Dendritic cell treated with granulocyte-macrophage colony-stimulating factor and Interleukin-4, amounts not matched to agents 40 ng/mL and 50 ng/mL, for 4 days (primary cell): ENCODE measurements at regions not wholly inside any gene's neighbourhood (a gene's known extent, or its start where the extent isn't known, plus 50 kb on each side); places are given as distances from the start of the nearest gene placed in this dataset.
"Not testable (repeated sequence)": the region's sequence is repeated elsewhere in the genome, so short reads cannot be mapped to it uniquely, and the experiment has no call there.

Experiments used
- H3K27ac Mint-ChIP-seq: one replicate; pipeline ENCODE4 v1.8.0; 2022; ENCODE audit warnings: mild to moderate bottlenecking, mixed read lengths
- H3K27me3 Mint-ChIP-seq: one replicate; pipeline ENCODE4 v1.8.0; 2022; ENCODE audit warnings: mild to moderate bottlenecking, mixed read lengths
- H3K36me3 Mint-ChIP-seq: one replicate; pipeline ENCODE4 v1.8.0; 2022; ENCODE audit warnings: low read depth, mixed read lengths
- H3K4me1 Mint-ChIP-seq: one replicate; pipeline ENCODE4 v1.8.0; 2022; ENCODE audit warnings: low read depth, mixed read lengths
- H3K4me3 Mint-ChIP-seq: one replicate; pipeline ENCODE4 v1.8.0; 2022; ENCODE audit warnings: mild to moderate bottlenecking, moderate library complexity, mixed read lengths
- H3K9me3 Mint-ChIP-seq: one replicate; pipeline ENCODE4 v1.8.0; 2022; ENCODE audit warnings: mixed read lengths
- intact Hi-C: fragments of 100-400 bp; cut with micrococcal nuclease; formaldehyde crosslinking; loops from one replicate; pipeline ENCODE4 v1.15.0; 2022

DNA sequence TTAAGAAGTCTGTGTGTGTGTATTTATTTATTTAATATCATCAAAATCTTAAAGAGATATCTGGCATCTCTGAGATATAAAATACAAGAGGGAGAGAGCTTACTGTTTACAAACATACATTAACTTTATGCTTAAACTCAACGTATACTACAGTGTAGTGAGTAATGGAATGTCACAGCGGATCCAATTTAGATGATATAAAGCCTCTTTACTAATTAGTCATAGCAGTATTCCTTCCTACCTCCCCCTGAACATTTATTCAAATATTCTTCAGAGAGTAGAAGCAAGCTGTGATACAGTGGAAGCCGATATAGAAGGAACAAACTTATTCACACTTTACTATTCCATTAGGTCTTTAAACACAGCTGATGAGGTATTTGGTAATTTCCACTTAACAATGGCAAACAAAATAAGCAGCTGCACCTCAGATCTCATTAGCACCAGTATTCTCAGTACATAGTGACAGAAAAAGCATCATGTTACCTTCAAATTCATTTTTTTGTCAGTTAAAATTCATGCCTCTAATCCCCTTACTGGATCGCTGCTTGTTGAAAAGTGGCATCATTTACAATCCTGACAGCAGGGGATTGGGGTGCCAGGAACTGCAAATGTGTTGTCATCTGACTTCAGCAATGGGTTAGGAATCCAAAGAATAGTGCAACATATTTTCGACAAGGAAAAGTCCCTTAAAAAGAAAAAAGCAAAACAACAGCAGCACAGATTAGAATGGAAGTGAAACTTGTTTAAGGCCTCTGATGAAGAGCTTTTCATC is 658.7 kb upstream of the EPHA5 start:
- Mint-ChIP-seq H3K4me1 (no peaks in the 10 kb centered on the region), H3K36me3 (no peaks in the 10 kb centered on the region), H3K9me3 (no peaks in the 10 kb centered on the region), H3K4me3 (no peak overlapping the region), H3K27ac (no peak overlapping the region), H3K27me3 (no peaks in the 10 kb centered on the region)
- intact Hi-C loops, result no loop called here

DNA sequence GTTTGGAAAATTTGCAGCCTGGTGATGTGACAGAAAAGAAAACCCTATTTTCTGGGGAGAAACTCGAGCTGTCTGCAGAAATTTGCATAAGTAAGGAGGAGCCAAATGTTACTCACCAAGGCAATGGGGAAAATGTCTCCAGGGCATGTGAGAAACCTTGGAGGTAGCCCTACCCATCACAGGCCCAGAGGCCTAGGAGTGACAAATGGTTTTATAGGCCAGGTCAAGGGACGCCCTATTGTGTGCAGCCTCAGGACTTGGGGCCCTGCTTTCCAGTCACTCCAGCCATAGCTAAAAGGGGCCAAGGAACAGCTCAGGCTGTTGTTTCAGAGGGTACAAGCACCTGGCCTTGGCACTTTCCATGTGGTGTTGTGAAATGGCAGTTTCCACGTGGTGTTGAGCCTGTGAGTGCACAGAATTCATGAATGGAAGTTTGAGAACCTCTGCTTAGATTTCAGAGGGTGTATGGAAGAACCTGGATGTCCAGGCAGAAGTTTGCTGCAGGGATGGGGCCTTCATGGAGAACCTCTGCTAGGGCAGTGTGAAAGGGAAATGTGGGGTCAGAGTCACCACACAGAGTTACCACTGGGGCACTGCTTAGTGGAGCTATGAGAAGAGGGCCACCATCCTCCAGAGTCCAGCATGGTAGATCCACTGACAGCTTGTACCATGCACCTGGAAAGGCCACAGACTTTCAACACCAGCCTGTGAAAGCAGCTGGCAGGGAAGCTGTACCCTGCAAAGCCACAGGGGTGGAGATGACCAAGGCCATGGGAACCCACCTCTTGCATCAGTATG is 637.6 kb upstream of the EPHA5 start:
- Mint-ChIP-seq H3K9me3 (peaks cover 19% of the 10 kb centered on the region), H3K27me3 (no peaks in the 10 kb centered on the region)
- intact Hi-C loops, result no loop called here

DNA sequence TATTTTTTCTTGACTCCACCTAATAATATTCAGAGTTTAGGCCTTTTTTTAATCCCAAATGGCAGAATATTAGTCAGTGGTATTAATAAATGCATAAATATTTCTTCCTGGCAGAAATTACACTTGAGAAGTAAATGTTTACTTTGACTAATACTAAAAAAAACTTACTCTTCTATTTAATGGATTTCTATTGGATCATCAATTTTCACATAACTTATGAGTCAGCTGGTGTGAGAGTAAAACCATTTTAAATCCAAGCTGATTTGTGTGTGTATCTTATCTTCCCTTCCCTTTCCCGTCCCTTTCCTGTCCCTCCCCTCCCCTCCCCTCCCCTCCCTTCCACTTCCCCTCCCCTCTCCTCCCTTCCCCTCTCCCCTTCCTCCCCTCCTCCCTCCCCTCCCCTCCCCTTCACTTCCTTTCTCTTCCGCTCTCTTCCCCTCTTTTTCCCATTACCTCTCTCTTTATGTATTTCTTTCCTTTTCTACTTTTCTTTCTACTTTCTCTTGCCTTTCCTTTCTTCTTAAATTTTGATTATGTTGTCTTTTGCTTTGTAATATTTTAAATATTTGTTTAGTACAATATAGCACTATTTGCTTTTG is 630.1 kb upstream of the EPHA5 start:
- no peaks in the 10 kb centered on the region for H3K9me3 Mint-ChIP-seq
- H3K36me3 Mint-ChIP-seq, result no peaks in the 10 kb centered on the region
- H3K4me3 Mint-ChIP-seq, result no peak overlapping the region
- H3K27me3 Mint-ChIP-seq, result no peaks in the 10 kb centered on the region
- no peak overlapping the region for H3K27ac Mint-ChIP-seq
- H3K4me1 Mint-ChIP-seq, result no peaks in the 10 kb centered on the region
- intact Hi-C loops, result no loop called here

More for the DNA sequence above, 637.6 kb upstream of the EPHA5 start:
- no peak overlapping the region for H3K4me3 Mint-ChIP-seq
- H3K4me1 Mint-ChIP-seq, result no peaks in the 10 kb centered on the region
- no peaks in the 10 kb centered on the region for H3K36me3 Mint-ChIP-seq
- H3K27ac Mint-ChIP-seq, result no peak overlapping the region

DNA sequence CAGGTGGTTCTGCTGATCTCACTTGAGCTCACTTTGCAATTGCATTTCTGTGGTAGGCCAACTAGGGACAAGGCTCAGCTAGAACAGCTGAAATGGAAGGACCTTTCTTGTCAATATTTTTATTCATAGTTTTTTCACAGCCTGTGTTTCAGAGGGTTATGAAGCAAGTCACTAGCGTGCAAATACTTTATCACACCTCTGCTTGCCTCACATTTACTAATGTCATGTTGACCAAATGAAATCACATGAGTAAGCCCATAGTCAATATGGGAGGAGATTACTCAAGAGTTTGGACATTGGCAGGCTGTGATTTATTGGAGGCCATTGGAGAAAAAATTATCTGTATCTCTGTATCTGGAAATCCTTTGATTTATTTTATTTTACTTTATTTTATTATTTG is 628.3 kb upstream of the EPHA5 start:
- Mint-ChIP-seq H3K36me3 (no peaks in the 10 kb centered on the region), H3K4me3 (no peak overlapping the region), H3K9me3 (no peaks in the 10 kb centered on the region), H3K27ac (no peak overlapping the region), H3K27me3 (no peaks in the 10 kb centered on the region), H3K4me1 (no peaks in the 10 kb centered on the region)
- intact Hi-C loops, result no loop called here

DNA sequence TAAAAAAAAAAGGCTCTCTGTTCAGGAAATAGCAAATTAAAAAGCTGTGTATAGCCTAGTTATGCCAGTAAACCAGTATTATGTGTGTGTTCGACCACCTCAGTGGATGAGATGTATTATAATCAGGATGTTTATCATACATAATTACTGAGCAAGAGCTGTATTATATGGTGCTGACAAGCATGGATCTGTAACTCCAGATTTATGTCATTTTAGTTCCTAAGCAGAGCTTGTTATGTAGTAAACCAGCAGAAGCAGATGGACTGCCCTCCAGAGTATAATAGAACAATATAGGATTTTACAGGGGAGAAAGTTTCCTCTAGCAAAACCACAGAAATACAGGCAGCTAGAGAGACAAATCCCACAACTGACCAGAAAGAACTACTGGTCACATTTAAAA is 627.4 kb upstream of the EPHA5 start:
- Mint-ChIP-seq H3K36me3 (no peaks in the 10 kb centered on the region), H3K4me1 (no peaks in the 10 kb centered on the region), H3K27me3 (no peaks in the 10 kb centered on the region), H3K9me3 (no peaks in the 10 kb centered on the region), H3K27ac (no peak overlapping the region), H3K4me3 (no peak overlapping the region)
- intact Hi-C loops, result no loop called here

DNA sequence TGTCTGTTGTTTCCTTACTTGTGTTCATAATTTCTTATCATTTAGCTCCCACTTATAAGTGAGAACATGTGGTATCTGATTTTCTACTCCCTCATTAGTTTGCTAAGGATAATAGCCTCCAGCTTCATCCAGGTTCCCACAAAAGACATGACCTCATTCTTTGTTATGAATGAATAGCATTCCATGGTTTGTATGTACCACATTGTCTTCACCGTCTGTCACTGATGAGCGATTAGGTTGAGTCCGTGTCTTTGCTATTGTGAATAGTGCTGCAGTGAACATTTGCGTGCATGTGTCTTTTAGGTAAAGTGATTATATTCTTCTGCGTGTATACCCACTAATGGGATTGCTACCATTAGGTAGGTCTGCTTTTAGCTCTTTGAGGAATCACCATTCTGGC is 624.3 kb upstream of the EPHA5 start:
- H3K4me1 Mint-ChIP-seq, result no peaks in the 10 kb centered on the region
- no peak overlapping the region for H3K4me3 Mint-ChIP-seq
- peaks cover 6% of the 10 kb centered on the region for H3K9me3 Mint-ChIP-seq
- H3K27me3 Mint-ChIP-seq, result no peaks in the 10 kb centered on the region
- no peaks in the 10 kb centered on the region for H3K36me3 Mint-ChIP-seq
- no peak overlapping the region for H3K27ac Mint-ChIP-seq
- intact Hi-C loops, result no loop called here

DNA sequence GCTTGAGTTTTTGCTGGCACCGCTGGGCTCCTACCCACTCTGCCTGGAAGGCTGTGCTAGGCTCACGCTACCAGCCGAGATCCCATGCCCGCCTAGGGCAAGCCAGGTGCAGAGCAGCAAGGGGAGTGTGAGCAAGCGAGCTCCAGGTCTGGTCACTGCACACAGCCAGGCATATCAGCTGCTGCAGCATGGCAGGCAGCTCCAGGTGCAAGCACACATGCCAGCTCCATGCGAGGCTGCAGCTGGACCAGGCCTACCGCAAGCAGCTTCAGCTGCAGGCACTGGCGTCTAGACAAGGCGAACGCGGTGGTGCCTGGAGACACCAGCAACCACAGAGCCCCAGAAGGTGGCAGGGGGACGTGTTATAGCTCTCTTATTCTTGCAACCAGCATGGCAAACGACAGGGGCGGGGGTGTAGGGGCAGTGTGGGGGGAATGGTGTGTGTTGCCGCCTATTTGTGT is 614.7 kb upstream of the EPHA5 start:
- no peaks in the 10 kb centered on the region for H3K36me3 Mint-ChIP-seq
- intact Hi-C loops, result no loop called here
- no peaks in the 10 kb centered on the region for H3K4me1 Mint-ChIP-seq
- no peak overlapping the region for H3K4me3 Mint-ChIP-seq
- H3K27ac Mint-ChIP-seq, result no peak overlapping the region
- H3K9me3 Mint-ChIP-seq, result no peaks in the 10 kb centered on the region
- H3K27me3 Mint-ChIP-seq, result no peaks in the 10 kb centered on the region

DNA sequence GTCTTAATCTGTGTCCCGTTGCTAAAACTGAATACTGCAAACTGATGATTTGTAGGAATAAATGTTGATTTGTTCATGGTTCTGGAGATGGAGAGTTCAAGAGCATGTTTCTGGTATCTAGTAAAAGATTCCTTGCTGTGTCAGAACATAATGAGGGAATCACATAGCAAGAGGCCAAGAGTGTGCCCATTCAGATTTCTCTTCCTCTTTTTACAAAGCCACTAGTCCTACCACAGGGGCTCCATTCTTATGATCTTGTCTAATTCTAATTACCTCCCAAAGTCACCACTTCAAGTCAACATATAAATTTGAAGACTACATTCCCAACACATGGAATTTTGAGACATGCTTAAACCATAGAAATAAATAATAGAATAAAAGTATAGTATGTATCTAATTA is 608.8 kb upstream of the EPHA5 start:
- no peaks in the 10 kb centered on the region for H3K9me3 Mint-ChIP-seq
- no peaks in the 10 kb centered on the region for H3K4me1 Mint-ChIP-seq
- H3K36me3 Mint-ChIP-seq, result no peaks in the 10 kb centered on the region
- H3K27ac Mint-ChIP-seq, result no peak overlapping the region
- H3K4me3 Mint-ChIP-seq, result no peak overlapping the region
- intact Hi-C loops, result no loop called here
- no peaks in the 10 kb centered on the region for H3K27me3 Mint-ChIP-seq

DNA sequence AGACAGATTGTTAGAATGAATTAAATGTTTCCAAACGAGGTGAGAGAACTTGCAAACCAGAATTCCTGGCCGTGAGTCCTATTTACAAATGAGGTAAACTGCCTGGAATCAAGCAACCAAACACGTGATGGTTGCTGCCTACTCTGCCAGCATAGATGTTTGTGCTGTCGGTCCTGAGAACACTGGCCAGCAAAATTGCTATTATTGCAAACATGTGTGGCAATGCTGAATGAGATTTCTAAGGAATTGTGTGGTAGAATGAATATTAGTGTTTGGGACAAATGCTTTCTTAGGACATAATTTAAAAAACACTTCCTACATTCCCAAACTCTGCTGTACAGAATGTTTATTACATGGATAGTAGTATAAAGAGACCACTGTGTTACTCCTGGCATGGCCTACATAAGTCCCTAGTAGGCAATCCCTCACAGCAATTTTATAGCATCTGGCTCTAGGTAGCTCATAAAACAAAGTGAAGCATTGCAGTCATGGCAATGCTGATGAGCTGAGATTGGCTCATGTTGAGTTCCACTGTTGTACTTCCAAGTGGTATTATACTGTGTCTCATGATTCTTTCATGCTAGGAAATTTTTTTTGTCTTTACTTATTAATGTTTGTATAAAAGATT is 605.2 kb upstream of the EPHA5 start:
- Mint-ChIP-seq H3K9me3 (no peaks in the 10 kb centered on the region), H3K27me3 (no peaks in the 10 kb centered on the region), H3K36me3 (no peaks in the 10 kb centered on the region), H3K27ac (no peak overlapping the region), H3K4me1 (no peaks in the 10 kb centered on the region), H3K4me3 (no peak overlapping the region)
- intact Hi-C loops, result no loop called here

DNA sequence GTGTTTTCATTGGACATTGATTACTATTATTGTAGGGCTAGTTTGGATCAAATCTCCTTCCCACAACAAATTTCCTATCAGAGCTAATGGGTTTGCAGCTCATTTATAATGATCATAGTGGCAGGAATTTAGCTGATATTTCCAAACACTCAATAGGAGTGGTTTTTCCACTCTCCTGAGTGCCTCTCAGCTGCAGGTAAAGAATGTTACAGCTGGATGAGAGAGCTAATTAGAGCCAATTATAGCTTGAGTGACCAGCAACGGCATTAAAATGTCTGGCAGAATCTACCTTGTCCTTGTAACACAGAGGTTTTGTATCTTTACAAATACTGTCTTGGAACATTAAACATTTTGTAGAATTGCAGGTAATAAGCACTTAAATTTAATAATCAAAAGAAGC is 602.8 kb upstream of the EPHA5 start:
- no peak overlapping the region for H3K4me3 Mint-ChIP-seq
- no peaks in the 10 kb centered on the region for H3K27me3 Mint-ChIP-seq
- H3K4me1 Mint-ChIP-seq, result no peaks in the 10 kb centered on the region
- intact Hi-C loops, result no loop called here
- H3K36me3 Mint-ChIP-seq, result no peaks in the 10 kb centered on the region
- H3K27ac Mint-ChIP-seq, result no peak overlapping the region
- H3K9me3 Mint-ChIP-seq, result peaks cover 11% of the 10 kb centered on the region

DNA sequence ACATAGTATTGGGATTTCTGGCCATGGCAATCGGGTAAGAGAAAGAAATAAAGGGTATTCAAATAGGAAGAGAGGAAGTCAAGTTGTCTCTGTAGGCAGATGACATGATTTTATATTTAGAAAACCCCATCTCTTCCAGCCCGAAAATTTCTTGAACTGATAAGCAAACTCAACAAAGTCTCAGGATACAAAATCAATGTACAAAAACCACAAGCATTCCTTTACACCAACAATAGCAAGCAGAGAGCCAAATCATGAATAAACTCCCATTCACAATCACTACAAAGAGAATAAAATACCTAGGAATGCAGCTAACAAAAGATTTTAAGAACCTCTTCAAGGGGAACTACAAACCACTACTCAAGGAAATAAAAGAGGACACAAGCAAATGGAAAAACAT is 600.1 kb upstream of the EPHA5 start:
- H3K4me1 Mint-ChIP-seq, H3K4me3 Mint-ChIP-seq, H3K36me3 Mint-ChIP-seq, intact Hi-C loops, H3K27ac Mint-ChIP-seq, H3K27me3 Mint-ChIP-seq: not testable (repeated sequence)
- H3K9me3 Mint-ChIP-seq, result peaks cover 29% of the 10 kb centered on the region

DNA sequence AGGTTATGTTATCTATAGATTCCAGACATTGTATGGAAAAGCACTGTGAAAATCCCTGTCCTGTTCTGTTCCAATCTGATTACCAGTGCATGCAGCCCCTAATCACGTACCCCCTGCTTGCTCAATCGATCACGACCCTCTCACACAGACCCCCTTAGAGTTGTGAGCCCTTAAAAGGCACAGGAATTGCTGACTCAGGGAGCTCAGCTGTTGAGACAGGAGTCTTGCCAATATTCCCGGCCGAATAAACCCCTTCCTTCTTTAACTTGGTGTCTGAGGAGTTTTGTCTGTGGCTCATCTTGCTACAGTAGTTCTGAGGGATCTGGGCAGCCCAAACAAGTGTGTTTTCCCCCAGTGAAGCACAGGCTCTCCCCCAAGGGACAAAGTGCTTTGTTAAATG is 596.3 kb upstream of the EPHA5 start:
- peaks cover 29% of the 10 kb centered on the region for H3K9me3 Mint-ChIP-seq
- not testable (repeated sequence) for H3K36me3 Mint-ChIP-seq, H3K27ac Mint-ChIP-seq

DNA sequence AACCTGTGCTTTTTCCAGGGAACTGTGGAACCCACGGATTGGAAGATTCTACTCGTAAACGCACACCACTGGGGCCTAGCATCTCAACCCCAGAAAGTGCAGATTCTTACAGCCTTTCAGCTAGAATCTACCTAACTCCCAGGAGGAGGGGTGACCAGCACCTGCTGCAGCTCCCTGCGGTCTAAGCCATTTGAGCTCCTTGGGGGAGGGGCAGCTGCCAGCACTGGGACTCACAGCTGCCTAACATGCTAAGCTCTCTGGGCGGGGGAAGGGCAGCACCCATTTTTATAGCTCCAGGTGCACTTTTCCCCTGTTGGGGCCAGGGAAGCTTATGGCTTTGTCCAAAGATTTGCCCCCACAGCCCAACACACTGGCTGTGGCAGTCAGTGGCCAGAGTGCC is 595.7 kb upstream of the EPHA5 start:
- no peaks in the 10 kb centered on the region for H3K4me1 Mint-ChIP-seq
- no peaks in the 10 kb centered on the region for H3K36me3 Mint-ChIP-seq
- H3K9me3 Mint-ChIP-seq, result peaks cover 29% of the 10 kb centered on the region
- no peak overlapping the region for H3K4me3 Mint-ChIP-seq
- intact Hi-C loops, result no loop called here
- H3K27ac Mint-ChIP-seq, result no peak overlapping the region
- no peaks in the 10 kb centered on the region for H3K27me3 Mint-ChIP-seq

More for the DNA sequence above, 596.3 kb upstream of the EPHA5 start:
- H3K27me3 Mint-ChIP-seq, intact Hi-C loops, H3K4me1 Mint-ChIP-seq, H3K4me3 Mint-ChIP-seq: not testable (repeated sequence)

DNA sequence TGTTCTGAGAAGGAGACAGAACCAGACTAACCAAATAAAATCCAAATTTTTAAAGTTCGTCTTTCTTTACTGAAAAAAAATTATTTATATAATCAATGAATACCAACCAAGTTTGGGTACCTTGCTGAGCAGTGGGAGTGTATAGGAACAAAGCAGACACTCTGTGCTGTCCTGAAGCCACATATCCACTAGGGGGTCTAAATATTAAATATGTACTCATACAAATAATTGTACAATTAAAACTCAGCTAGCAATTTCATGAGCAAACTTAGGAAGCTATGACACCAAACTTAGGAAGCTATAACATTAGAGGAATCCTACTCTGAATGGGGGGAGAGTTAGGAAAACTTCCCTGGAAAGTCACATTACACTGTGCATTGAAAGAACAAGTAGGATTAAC is 582.0 kb upstream of the EPHA5 start:
- Mint-ChIP-seq H3K4me1 (no peaks in the 10 kb centered on the region), H3K36me3 (no peaks in the 10 kb centered on the region), H3K4me3 (no peak overlapping the region), H3K27ac (no peak overlapping the region), H3K27me3 (no peaks in the 10 kb centered on the region), H3K9me3 (peaks cover 28% of the 10 kb centered on the region)
- intact Hi-C loops, result no loop called here
